HepG2 (cell line): ENCODE measurements at regions not wholly inside any gene's neighbourhood (a gene's known extent, or its start where the extent isn't known, plus 50 kb on each side); places are given as distances from the start of the nearest gene placed in this dataset.

Experiments used
- ATAC-seq: fragments of 200-7000 bp; cut with Tn5 transposase; 3 replicates; pipeline ENCODE4 v1.9.1; 2020; ENCODE audit warnings: mild to moderate bottlenecking, moderate library complexity
- BruUV-seq: library from RNA; stranded (reverse); fragments of 400-500 nt; replicated peaks from 2 replicates; lab custom pipeline; 2021; lab: Mats Ljungman, UMichigan
- CTCF ChIA-PET: fragments of 300-600 bp; formaldehyde crosslinking; extraction: SDS; loops from one replicate; lab custom pipeline; 2021; ENCODE audit warnings: low total read pairs, inconsistent platforms, low intra/inter-chr PET ratio; lab: Yijun Ruan, JAX
- POLR2A ChIA-PET: fragments of 350-600 bp; sonication (Branson Sonifier 250); formaldehyde crosslinking; loops from one replicate; lab custom pipeline; 2020; ENCODE audit warnings: antibody characterized with exemption, inconsistent platforms; lab: Yijun Ruan, JAX
- DNase-seq: peaks from one replicate; pipeline ENCODE4 v3.0.0-alpha.2; 2015; ENCODE audit warnings: low spot score
- FAIRE-seq: peaks from 3 replicates; lab custom pipeline; 2011; peaks lifted over from hg19 to GRCh38; lab: Jason Lieb, UNC
- H2AFZ ChIP-seq: one replicate; pipeline ENCODE4 v1.6.1; 2011; ENCODE audit warnings: low read length, inconsistent platforms
- H3K27ac ChIP-seq: fragments of 300-600 bp; 3 replicates; pipeline ENCODE4 v1.8.0; 2011; ENCODE audit warnings: mixed run types, mild to moderate bottlenecking, mixed read lengths, low read length, inconsistent platforms; ENCODE audit not compliant: insufficient read depth; ENCODE audit errors: extremely low read length
- H3K27me3 ChIP-seq, 2 experiments: fragments of 200-600 bp in 1 of 2; 2 replicates in 1 of 2; 3 replicates in 1 of 2; pipeline versions ENCODE4 v1.6.0 to v1.8.0; 2011; ENCODE audit warnings: low read length in 2 of 2, mild to moderate bottlenecking in 2 of 2, moderate library complexity in 2 of 2, inconsistent platforms in 1 of 2; ENCODE audit not compliant: insufficient read depth in 2 of 2, control insufficient read depth in 1 of 2
- H3K36me3 ChIP-seq, 2 experiments: fragments of 200-600 bp in 1 of 2; replicated peaks in 1 of 2; 2 replicates in 1 of 2; 3 replicates in 1 of 2; pipeline versions ENCODE4 v1.5.1 to v1.8.0; 2011; ENCODE audit warnings: low read length in 2 of 2, inconsistent platforms in 1 of 2; ENCODE audit not compliant: insufficient read depth in 2 of 2, control insufficient read depth in 1 of 2
- H3K4me1 ChIP-seq: 2 replicates; pipeline ENCODE4 v1.5.1; 2012; ENCODE audit warnings: low read length, inconsistent platforms; ENCODE audit not compliant: insufficient read depth
- H3K4me2 ChIP-seq: 2 replicates; pipeline ENCODE4 v1.6.0; 2011; ENCODE audit warnings: low read depth, low read length, inconsistent platforms
- H3K4me3 ChIP-seq, 3 experiments: fragments of 200-600 bp in 1 of 3; sonication (generic), shearing (Covaris generic) in 1 of 3; replicated peaks in 1 of 3; 2 replicates each; pipeline ENCODE4 v1.5.1; 2011 to 2016; ENCODE audit warnings: low read length in 3 of 3, inconsistent platforms in 2 of 3, low read depth in 2 of 3, mild to moderate bottlenecking in 2 of 3, control low read depth in 1 of 3, mixed read lengths in 1 of 3; ENCODE audit not compliant: insufficient read depth in 1 of 3
- H3K79me2 ChIP-seq: one replicate; pipeline ENCODE4 v1.6.1; 2011; ENCODE audit warnings: low read length, inconsistent platforms; ENCODE audit not compliant: insufficient read depth
- H3K9ac ChIP-seq: 2 replicates; pipeline ENCODE4 v1.6.0; 2011; ENCODE audit warnings: mild to moderate bottlenecking, low read depth, low read length, inconsistent platforms; ENCODE audit not compliant: insufficient read depth
- H3K9me3 ChIP-seq: 2 replicates; pipeline ENCODE4 v1.5.1; 2012; ENCODE audit warnings: mild to moderate bottlenecking, low read length
- H4K20me1 ChIP-seq: 2 replicates; pipeline ENCODE4 v1.6.0; 2011; ENCODE audit warnings: inconsistent platforms, mild to moderate bottlenecking, low read length, moderate library complexity; ENCODE audit not compliant: insufficient read depth
- HOXA9 ChIP-seq: sonication (generic); formaldehyde crosslinking; IDR thresholded peaks from 2 replicates; pipeline ENCODE4 v1.8.1; 2022; ENCODE audit warnings: missing genetic modification reagents, mild to moderate bottlenecking, moderate library complexity, borderline replicate concordance
- NR3C1 ChIP-seq: sonication (generic); formaldehyde crosslinking; IDR thresholded peaks from 2 replicates; pipeline ENCODE4 v1.4.0; 2020; ENCODE audit warnings: missing genetic modification reagents
- PHF5A ChIP-seq: IDR thresholded peaks from one replicate; pipeline ENCODE4 v1.6.1; 2018; ENCODE audit warnings: low read depth, missing genetic modification reagents; ENCODE audit not compliant: unreplicated experiment
- PLRG1 ChIP-seq: fragments of 450-650 bp; conservative IDR thresholded peaks from 2 replicates; pipeline ENCODE4 v1.6.1; 2016
- PPARG ChIP-seq: conservative IDR thresholded peaks from 2 replicates; pipeline ENCODE4 v1.6.1; 2016; ENCODE audit warnings: missing biosample characterization, missing genetic modification reagents
- SIX4 ChIP-seq: sonication (generic); formaldehyde crosslinking; IDR thresholded peaks from 2 replicates; pipeline ENCODE4 v1.4.0; 2020; ENCODE audit warnings: missing genetic modification reagents
- SMAD1 ChIP-seq: sonication (generic); formaldehyde crosslinking; IDR thresholded peaks from 2 replicates; pipeline ENCODE4 v1.4.0; 2020; ENCODE audit warnings: missing genetic modification reagents, low read depth, mild to moderate bottlenecking, borderline replicate concordance
- ZBTB37 ChIP-seq: sonication (generic); formaldehyde crosslinking; IDR thresholded peaks from 2 replicates; pipeline ENCODE4 v1.4.0; 2020; ENCODE audit warnings: mild to moderate bottlenecking, missing genetic modification reagents
- ZNF460 ChIP-seq: sonication (generic); formaldehyde crosslinking; IDR thresholded peaks from 2 replicates; pipeline ENCODE4 v1.5.1; 2020; ENCODE audit warnings: missing genetic modification reagents, mild to moderate bottlenecking, borderline replicate concordance
- ZNF639 ChIP-seq: conservative IDR thresholded peaks from 2 replicates; pipeline ENCODE4 v1.6.1; 2018; ENCODE audit warnings: missing genetic modification reagents
- ZNF687 ChIP-seq: sonication (generic); formaldehyde crosslinking; IDR thresholded peaks from 2 replicates; pipeline ENCODE4 v1.5.1; 2020; ENCODE audit warnings: mild to moderate bottlenecking, missing genetic modification reagents, moderate library complexity
- ZSCAN25 ChIP-seq: sonication (generic); formaldehyde crosslinking; IDR thresholded peaks from 2 replicates; pipeline ENCODE4 v1.8.0; 2022; ENCODE audit warnings: mild to moderate bottlenecking, missing genetic modification reagents
- WGBS: methylation state at CpG from one replicate; pipeline ENCODE4 v1.1.6; 2017; ENCODE audit warnings: low lambda C conversion rate; 5-methylcytosine and 5-hydroxymethylcytosine counted together
- in situ Hi-C: cut with HindIII; loops from 2 replicates; pipeline ENCODE4 v1.10.0; 2017; ENCODE audit warnings: low pct_unique_long_range_greater_than_20kb; ENCODE audit not compliant: extremely low pct_ligation_motif_present
- intact Hi-C: fragments of 100-400 bp; cut with micrococcal nuclease; formaldehyde crosslinking; loops from one replicate; pipeline ENCODE4 v1.10.0; 2022; ENCODE audit not compliant: unreplicated experiment

GRCh38 chr5:3364941-3365340, 230.7 kb upstream of the IRX1 start:
- intact Hi-C loops = no loop called here
- H3K9ac ChIP-seq = no peak overlapping the region
- H3K4me1 ChIP-seq = no peaks in the 10 kb centered on the region
- H2AFZ ChIP-seq = no peak overlapping the region
- DNase-seq = no peak
- BruUV-seq = no TSS peak
- no peaks in the 10 kb centered on the region for H4K20me1 ChIP-seq
- H3K36me3 ChIP-seq = no peaks in the 10 kb centered on the region
- in situ Hi-C loops = no loop called here
- TF ChIP-seq PHF5A (CRISPR knock-in tag) = no peak
- TF ChIP-seq PLRG1 = no peak
- TF ChIP-seq SIX4 (CRISPR knock-in tag) = no peak
- TF ChIP-seq ZNF639 = no peak
- no peak for TF ChIP-seq NR3C1
- TF ChIP-seq PPARG (CRISPR knock-in tag) = no peak
- no peak for TF ChIP-seq HOXA9 (CRISPR knock-in tag)
- no peak for TF ChIP-seq ZNF460 (CRISPR knock-in tag)
- no peak for TF ChIP-seq SMAD1 (CRISPR knock-in tag)
- TF ChIP-seq ZNF687 (CRISPR knock-in tag) = no peak
- no peak for TF ChIP-seq ZBTB37 (CRISPR knock-in tag)
- no peak for TF ChIP-seq ZSCAN25 (CRISPR knock-in tag)
- WGBS = 0% methylated on average over 1 of the region's 4 CpGs
- FAIRE-seq = no peak
- no peak overlapping the region for H3K4me2 ChIP-seq
- POLR2A ChIA-PET = no interaction called here
- CTCF ChIA-PET = no interaction called here
- H3K27me3 ChIP-seq = no peaks in the 10 kb centered on the region
- no peak overlapping the region for H3K4me3 ChIP-seq
- no peaks in the 10 kb centered on the region; the same call in 1 of the 2 replicates for H3K9me3 ChIP-seq
- H3K27ac ChIP-seq = no peak overlapping the region
- H3K79me2 ChIP-seq = no peaks in the 10 kb centered on the region
- no peak for ATAC-seq
